Vagina (tissue), 2 donors: ENCODE measurements at regions not wholly inside any gene's neighbourhood (a gene's known extent, or its start where the extent isn't known, plus 50 kb on each side); places are given as distances from the start of the nearest gene placed in this dataset.

ENCODE experiments used
- DNase-seq, 2 donors: peaks; one replicate each; pipeline ENCODE4 v3.0.0-alpha.2; 2017; ENCODE audit errors: extremely low spot score in 2 of 2
- H3K27ac ChIP-seq: fragments of 200-600 bp; sonication (generic); one replicate; pipeline ENCODE4 v1.5.1; 2019
- H3K27me3 ChIP-seq: fragments of 200-600 bp; sonication (generic); one replicate; pipeline ENCODE4 v1.5.1; 2019
- H3K36me3 ChIP-seq, 2 donors: fragments of 200-600 bp; sonication (generic); one replicate each; pipeline ENCODE4 v1.5.1; 2017 to 2019
- H3K4me1 ChIP-seq: fragments of 200-600 bp; sonication (generic); one replicate; pipeline ENCODE4 v1.5.1; 2019
- H3K4me3 ChIP-seq, 2 donors: fragments of 200-600 bp; sonication (generic); 1 replicate in 1 of 2; 2 replicates in 1 of 2; pipeline ENCODE4 v1.5.1; 2016 to 2019
- H3K9me3 ChIP-seq: fragments of 200-600 bp; sonication (generic); one replicate; pipeline ENCODE4 v1.5.1; 2019
- CTCF ChIP-seq, 3 experiments: fragments of 450-650 bp in 2 of 3; fragments of 200-600 bp in 1 of 3; sonication (generic) in 1 of 3; IDR thresholded peaks; one replicate each; pipeline ENCODE4 v1.5.1; 2017 to 2019; ENCODE audit warnings: antibody characterized with exemption in 3 of 3, mild to moderate bottlenecking in 2 of 3, moderate library complexity in 2 of 3
- POLR2A ChIP-seq, 2 donors: fragments of 450-650 bp; IDR thresholded peaks; one replicate each; pipeline ENCODE4 v1.6.1; 2017; ENCODE audit warnings: antibody characterized with exemption in 2 of 2, mild to moderate bottlenecking in 2 of 2, moderate library complexity in 2 of 2
- POLR2AphosphoS5 ChIP-seq, 2 donors: sonication (generic); formaldehyde crosslinking; IDR thresholded peaks; one replicate each; pipeline ENCODE4 v1.9.0; 2017; ENCODE audit warnings: antibody characterized with exemption in 2 of 2, mild to moderate bottlenecking in 2 of 2, low read depth in 1 of 2; ENCODE audit not compliant: insufficient read depth in 1 of 2
- intact Hi-C: fragments of 100-400 bp; cut with DNase I; formaldehyde crosslinking; loops from one replicate; pipeline ENCODE4 v1.15.1; 2023

DNA sequence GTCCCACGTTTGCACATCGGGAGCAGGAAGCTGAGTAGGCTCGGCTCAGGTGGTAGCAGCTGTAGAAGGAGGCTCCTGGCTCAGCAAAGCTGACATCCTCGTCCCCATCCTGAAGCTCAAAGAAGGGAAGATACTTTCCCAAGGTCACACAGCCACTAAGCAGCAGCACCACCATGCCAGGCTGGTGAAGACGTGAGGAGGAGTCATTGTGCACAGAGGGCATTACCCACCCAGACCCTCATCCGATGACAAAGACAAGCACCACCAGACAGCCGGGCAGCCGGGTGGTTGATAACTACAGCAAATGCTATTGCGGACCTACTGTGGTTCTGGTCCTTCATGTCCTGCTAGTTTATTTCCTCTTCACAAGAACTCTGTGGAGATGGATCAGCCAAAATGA lies 186.9 kb downstream of the MATN1 start:
- intact Hi-C loops = no loop called here
- no peaks in the 10 kb centered on the region for H3K9me3 ChIP-seq
- H3K36me3 ChIP-seq = no peaks in the 10 kb centered on the region
- H3K27ac ChIP-seq = no peak overlapping the region
- H3K4me1 ChIP-seq = no peaks in the 10 kb centered on the region
- DNase-seq = peak in 1 of 2 donors; percentile 64
- no peak overlapping the region for H3K4me3 ChIP-seq
- no peaks in the 10 kb centered on the region for H3K27me3 ChIP-seq
- TF ChIP-seq POLR2A (IDR thresholded peaks at IDR 0.05) (no peak), POLR2AphosphoS5 (IDR thresholded peaks at IDR 0.05; ENCODE audit: insufficient read depth in 1 of 2, low read depth in 1 of 2) (no peak), CTCF (IDR thresholded peaks at IDR 0.05) (no peak)

GRCh38 chr1:30535595-30536325 lies 187.6 kb downstream of the MATN1 start:
- no peaks in the 10 kb centered on the region for H3K27me3 ChIP-seq
- intact Hi-C loops = no loop called here
- no peak overlapping the region for H3K27ac ChIP-seq
- H3K36me3 ChIP-seq = no peaks in the 10 kb centered on the region
- TF ChIP-seq CTCF (IDR thresholded peaks at IDR 0.05) = no peak
- H3K9me3 ChIP-seq = no peaks in the 10 kb centered on the region
- H3K4me3 ChIP-seq = no peak overlapping the region
- no peaks in the 10 kb centered on the region for H3K4me1 ChIP-seq
- DNase-seq = peak in 1 of 2 donors; percentile 74

DNA sequence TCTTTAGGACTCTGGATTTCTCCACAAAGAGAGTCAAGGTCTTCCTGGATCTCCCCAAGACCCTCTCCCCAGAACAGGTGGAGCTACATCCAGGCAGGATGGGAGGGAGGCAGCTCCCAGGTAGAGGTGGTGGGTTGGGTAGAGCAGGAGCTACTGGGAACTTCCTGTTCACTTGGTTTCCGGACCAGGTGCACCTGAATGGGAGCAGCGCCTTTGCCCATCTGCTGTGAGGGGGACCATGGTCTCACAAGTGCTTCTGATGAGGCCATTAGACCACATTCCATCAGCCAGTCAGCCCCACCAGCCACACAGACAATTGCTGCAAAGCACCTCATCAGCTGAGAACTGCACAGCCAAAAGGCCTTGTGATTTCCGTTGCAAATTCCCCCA lies 188.8 kb downstream of the MATN1 start:
- no peaks in the 10 kb centered on the region for H3K36me3 ChIP-seq
- DNase-seq = no peak
- H3K4me3 ChIP-seq = no peak overlapping the region
- H3K27ac ChIP-seq = no peak overlapping the region
- no peaks in the 10 kb centered on the region for H3K9me3 ChIP-seq
- no peak for TF ChIP-seq POLR2AphosphoS5 (IDR thresholded peaks at IDR 0.05; ENCODE audit: insufficient read depth in 1 of 2, low read depth in 1 of 2)
- TF ChIP-seq CTCF (IDR thresholded peaks at IDR 0.05) = no peak
- TF ChIP-seq POLR2A (IDR thresholded peaks at IDR 0.05) = no peak
- no peaks in the 10 kb centered on the region for H3K4me1 ChIP-seq
- intact Hi-C loops = no loop called here
- no peaks in the 10 kb centered on the region for H3K27me3 ChIP-seq

GRCh38 chr1:30533796-30534550 lies 189.4 kb downstream of the MATN1 start:
- no peaks in the 10 kb centered on the region for H3K9me3 ChIP-seq
- no peak overlapping the region for H3K4me3 ChIP-seq
- H3K36me3 ChIP-seq = no peaks in the 10 kb centered on the region
- DNase-seq = peak in 1 of 2 donors; percentile 93
- intact Hi-C loops = no loop called here
- no peaks in the 10 kb centered on the region for H3K27me3 ChIP-seq
- TF ChIP-seq POLR2AphosphoS5 (IDR thresholded peaks at IDR 0.05; ENCODE audit: insufficient read depth in 1 of 2, low read depth in 1 of 2) (no peak), POLR2A (IDR thresholded peaks at IDR 0.05) (no peak), CTCF (IDR thresholded peaks at IDR 0.05) (no peak)
- no peaks in the 10 kb centered on the region for H3K4me1 ChIP-seq
- no peak overlapping the region for H3K27ac ChIP-seq

GRCh38 chr1:30533141-30533540 lies 190.2 kb downstream of the MATN1 start:
- DNase-seq = peak in 1 of 2 donors; percentile 64

More at GRCh38 chr1:30533141-30533540, 190.2 kb downstream of the MATN1 start:
- H3K9me3 ChIP-seq = no peaks in the 10 kb centered on the region
- H3K27me3 ChIP-seq = no peaks in the 10 kb centered on the region
- no peaks in the 10 kb centered on the region for H3K4me1 ChIP-seq
- intact Hi-C loops = no loop called here
- H3K27ac ChIP-seq = no peak overlapping the region
- no peak overlapping the region for H3K4me3 ChIP-seq
- TF ChIP-seq POLR2AphosphoS5 (IDR thresholded peaks at IDR 0.05; ENCODE audit: insufficient read depth in 1 of 2, low read depth in 1 of 2) = no peak
- no peak for TF ChIP-seq POLR2A (IDR thresholded peaks at IDR 0.05)
- no peak for TF ChIP-seq CTCF (IDR thresholded peaks at IDR 0.05)
- no peaks in the 10 kb centered on the region for H3K36me3 ChIP-seq
